OCI-LY1 (cell line): ENCODE measurements at regions not wholly inside any gene's neighbourhood (a gene's known extent, or its start where the extent isn't known, plus 50 kb on each side); places are given as distances from the start of the nearest gene placed in this dataset.

Experiments
- H2AFZ ChIP-seq: fragments of 200-600 bp; sonication (generic), shearing (Covaris generic); 2 replicates; pipeline ENCODE4 v1.6.0; 2014; ENCODE audit warnings: antibody characterized with exemption, mild to moderate bottlenecking, low read length
- H3F3A ChIP-seq: fragments of 200-600 bp; sonication (generic), shearing (Covaris generic); 2 replicates; pipeline ENCODE4 v1.6.0; 2014; ENCODE audit warnings: mild to moderate bottlenecking, antibody characterized with exemption, low read length, moderate library complexity; ENCODE audit not compliant: insufficient read depth
- H3K27ac ChIP-seq: fragments of 200-600 bp; sonication (generic); 2 replicates; pipeline ENCODE4 v1.5.1; 2014; ENCODE audit warnings: low read length, mixed run types, mild to moderate bottlenecking, low read depth; ENCODE audit not compliant: poor library complexity, severe bottlenecking
- H3K27me3 ChIP-seq: fragments of 200-600 bp; sonication (generic); 2 replicates; pipeline ENCODE4 v1.6.0; 2014; ENCODE audit warnings: antibody characterized with exemption, mild to moderate bottlenecking, low read length, moderate library complexity; ENCODE audit not compliant: insufficient read depth
- H3K36me3 ChIP-seq: fragments of 200-600 bp; sonication (generic); 2 replicates; pipeline ENCODE4 v1.6.1; 2014; ENCODE audit warnings: mild to moderate bottlenecking, antibody characterized with exemption, low read length, moderate library complexity, mixed read lengths; ENCODE audit not compliant: insufficient read depth
- H3K4me1 ChIP-seq: fragments of 200-600 bp; sonication (generic); 2 replicates; pipeline ENCODE4 v1.5.1; 2014; ENCODE audit warnings: mild to moderate bottlenecking, low read length, moderate library complexity; ENCODE audit not compliant: insufficient read depth, severe bottlenecking
- H3K4me2 ChIP-seq: fragments of 200-600 bp; sonication (generic), shearing (Covaris generic); 2 replicates; pipeline ENCODE4 v1.6.1; 2014; ENCODE audit warnings: low read length
- H3K4me3 ChIP-seq: fragments of 200-600 bp; sonication (generic); 2 replicates; pipeline ENCODE4 v1.5.1; 2014; ENCODE audit warnings: low read length, low read depth, mild to moderate bottlenecking, mixed read lengths; ENCODE audit not compliant: poor library complexity, severe bottlenecking
- H3K79me2 ChIP-seq: fragments of 200-600 bp; shearing (Covaris generic); 2 replicates; pipeline ENCODE4 v1.6.1; 2016; ENCODE audit warnings: mixed run types, low read length, mixed read lengths; ENCODE audit not compliant: insufficient read depth
- H3K9ac ChIP-seq: fragments of 200-600 bp; sonication (generic), shearing (Covaris generic); 2 replicates; pipeline ENCODE4 v1.6.1; 2014; ENCODE audit warnings: mild to moderate bottlenecking, low read length, mixed read lengths
- H3K9me2 ChIP-seq: fragments of 200-600 bp; sonication (generic), shearing (Covaris generic); 2 replicates; pipeline ENCODE4 v1.6.1; 2014; ENCODE audit warnings: low read depth, mild to moderate bottlenecking, low read length, mixed read lengths
- H3K9me3 ChIP-seq: fragments of 200-600 bp; shearing (Covaris generic); 2 replicates; pipeline ENCODE4 v1.6.1; 2014; ENCODE audit warnings: low read length, mixed read lengths
- H4K20me1 ChIP-seq: fragments of 200-600 bp; sonication (generic), shearing (Covaris generic); 2 replicates; pipeline ENCODE4 v1.6.0; 2016; ENCODE audit warnings: mild to moderate bottlenecking, low read length; ENCODE audit not compliant: insufficient read depth
- CTCF ChIP-seq: fragments of 200-600 bp; sonication (generic), shearing (Covaris generic); IDR thresholded peaks from 2 replicates; pipeline ENCODE4 v1.5.1; 2017; ENCODE audit warnings: mild to moderate bottlenecking, antibody characterized with exemption, low read length, moderate library complexity, mixed read lengths
- EZH2 ChIP-seq: fragments of 200-600 bp; sonication (generic), shearing (Covaris generic); IDR thresholded peaks from 2 replicates; pipeline ENCODE4 v1.8.0; 2017; ENCODE audit warnings: borderline replicate concordance, mixed run types, mild to moderate bottlenecking, antibody characterized with exemption, low read length, moderate library complexity, mixed read lengths

- H3K9me3 ChIP-seq = no peaks in the 10 kb centered on the region
- H3F3A ChIP-seq = no peaks in the 10 kb centered on the region
- H3K9me2 ChIP-seq = no peaks in the 10 kb centered on the region
- no peaks in the 10 kb centered on the region for H3K79me2 ChIP-seq
- H3K9ac ChIP-seq = no peak overlapping the region
- H2AFZ ChIP-seq = no peak overlapping the region
- H3K4me3 ChIP-seq = no peak overlapping the region
- H3K36me3 ChIP-seq = no peaks in the 10 kb centered on the region
- no peak overlapping the region for H3K4me2 ChIP-seq
- no peaks in the 10 kb centered on the region for H4K20me1 ChIP-seq
- no peaks in the 10 kb centered on the region for H3K27me3 ChIP-seq
- no peak for TF ChIP-seq CTCF
- TF ChIP-seq EZH2 = no peak
- H3K27ac ChIP-seq = no peak overlapping the region
- no peaks in the 10 kb centered on the region for H3K4me1 ChIP-seq
Observed at GRCh38 chr5:67407979-67408378, 211.4 kb upstream of the CD180 start.

- H3K4me2 ChIP-seq = no peak overlapping the region
Observed at GRCh38 chr5:67405755-67406154, 209.2 kb upstream of the CD180 start.

GRCh38 chr5:67405101-67405364, 208.4 kb upstream of the CD180 start:
- Histone ChIP-seq H3K9ac (no peak overlapping the region), H3K27ac (no peak overlapping the region), H3K4me2 (no peak overlapping the region), H3K79me2 (no peaks in the 10 kb centered on the region), H3K9me3 (no peaks in the 10 kb centered on the region), H2AFZ (no peak overlapping the region), H3F3A (no peaks in the 10 kb centered on the region), H3K27me3 (no peaks in the 10 kb centered on the region), H3K4me1 (no peaks in the 10 kb centered on the region), H3K9me2 (no peaks in the 10 kb centered on the region), H4K20me1 (no peaks in the 10 kb centered on the region), H3K4me3 (no peak overlapping the region), H3K36me3 (no peaks in the 10 kb centered on the region)
- no peak for TF ChIP-seq CTCF
- TF ChIP-seq EZH2 = no peak

More at GRCh38 chr5:67405755-67406154, 209.2 kb upstream of the CD180 start:
- H3K9me3 ChIP-seq = no peaks in the 10 kb centered on the region
- TF ChIP-seq EZH2 (no peak), CTCF (no peak)
- no peaks in the 10 kb centered on the region for H3K79me2 ChIP-seq
- H3K4me1 ChIP-seq = no peaks in the 10 kb centered on the region
- H3K9ac ChIP-seq = no peak overlapping the region
- no peaks in the 10 kb centered on the region for H3K36me3 ChIP-seq
- no peak overlapping the region for H2AFZ ChIP-seq
- H4K20me1 ChIP-seq = no peaks in the 10 kb centered on the region
- no peak overlapping the region for H3K27ac ChIP-seq
- H3K9me2 ChIP-seq = no peaks in the 10 kb centered on the region
- no peaks in the 10 kb centered on the region for H3K27me3 ChIP-seq
- H3K4me3 ChIP-seq = no peak overlapping the region
- no peaks in the 10 kb centered on the region for H3F3A ChIP-seq
